Right lobe of liver (tissue), 6 donors: ENCODE measurements at regions not wholly inside any gene's neighbourhood (a gene's known extent, or its start where the extent isn't known, plus 50 kb on each side); places are given as distances from the start of the nearest gene placed in this dataset.

Experiments
- ATAC-seq, 4 donors: fragments of 200-7000 bp; cut with Tn5 transposase; one replicate each; pipeline ENCODE4 v1.9.1; 2020; ENCODE audit warnings: mild to moderate bottlenecking in 4 of 4, moderate library complexity in 4 of 4
- DNase-seq, 3 donors: peaks; one replicate each; pipeline ENCODE4 v3.0.0-alpha.2; 2020
- H3K27ac ChIP-seq, 3 donors: fragments of 200-600 bp; one replicate each; pipeline ENCODE4 v1.8.0; 2022
- H3K27me3 ChIP-seq, 2 donors: fragments of 200-600 bp; one replicate each; pipeline ENCODE4 v1.8.0; 2022
- H3K36me3 ChIP-seq, 4 donors: fragments of 200-600 bp; sonication (generic) in 1 of 4; one replicate each; pipeline versions ENCODE4 v1.5.1 to v1.8.0; 2017 to 2022; ENCODE audit warnings: control low read depth in 1 of 4
- H3K4me1 ChIP-seq, 4 donors: fragments of 200-600 bp; sonication (generic) in 1 of 4; one replicate each; pipeline versions ENCODE4 v1.5.1 to v1.8.0; 2017 to 2022; ENCODE audit warnings: control low read depth in 1 of 4
- H3K4me3 ChIP-seq, 3 donors: fragments of 200-600 bp; one replicate each; pipeline ENCODE4 v1.8.0; 2022
- H3K9me3 ChIP-seq, 4 donors: fragments of 200-600 bp; sonication (generic) in 1 of 4; one replicate each; pipeline versions ENCODE4 v1.5.1 to v1.8.0; 2017 to 2022; ENCODE audit warnings: control low read depth in 1 of 4
- POLR2A ChIP-seq: fragments of 450-650 bp; IDR thresholded peaks from one replicate; pipeline ENCODE4 v1.6.1; 2017; ENCODE audit warnings: antibody characterized with exemption, mild to moderate bottlenecking
- WGBS: methylation state at CpG from one replicate; pipeline ENCODE4 v1.1.6; 2018; ENCODE audit warnings: low coverage, low lambda C conversion rate; ENCODE audit not compliant: insufficient coverage; ENCODE audit errors: missing lambda C conversion rate; 5-methylcytosine and 5-hydroxymethylcytosine counted together
- intact Hi-C, 2 donors: fragments of 100-400 bp; cut with DNase I; formaldehyde crosslinking; loops; one replicate each; pipeline versions ENCODE4 v1.11.2 to v1.14.1; 2022
- TF ChIP-seq, protein P1 (sequence below), 4 donors: fragments of 200-600 bp in 3 of 4; fragments of 450-650 bp in 1 of 4; IDR thresholded peaks; one replicate each; pipeline versions ENCODE4 v1.5.1 to v1.8.0; 2016 to 2022; ENCODE audit warnings: antibody characterized with exemption in 4 of 4, mild to moderate bottlenecking in 2 of 4
- donor health status: DM: no; HTN: yes; CAD: no.
- donor health status: DM: no; HTN: no; CAD: no.
- donor health status: DM: no; HTN: no; CAD: no.
- donor health status: DM: no; HTN: yes; CAD: no.
- donor health status: DM: no; HTN: yes; CAD: no.

DNA sequence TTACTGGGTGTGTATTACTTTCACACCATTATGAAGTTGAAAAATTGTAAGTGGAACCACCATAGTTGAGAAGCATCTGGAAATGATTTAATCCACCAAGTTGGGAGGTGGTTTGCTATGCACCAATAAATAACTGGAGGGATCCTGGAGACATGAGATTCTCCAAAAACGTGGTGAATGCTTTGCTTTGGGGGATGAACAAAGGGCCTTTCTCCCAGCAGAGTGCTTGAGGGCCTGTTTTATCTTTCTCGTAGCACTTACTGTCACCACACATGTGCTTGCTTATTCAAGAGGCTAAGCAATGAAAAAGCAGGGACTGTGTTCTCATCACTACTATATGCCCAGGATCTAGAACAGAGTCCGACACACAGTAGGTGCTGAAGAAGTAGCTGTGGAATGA is 371.1 kb downstream of the DHX35 start:
- Histone ChIP-seq H3K4me3 (no peak overlapping the region), H3K27me3 (no peaks in the 10 kb centered on the region), H3K36me3 (no peaks in the 10 kb centered on the region), H3K9me3 (no peaks in the 10 kb centered on the region), H3K4me1 (no peaks in the 10 kb centered on the region), H3K27ac (no peak overlapping the region)
- DNase-seq, result no peak
- intact Hi-C loops, result no loop called here
- TF ChIP-seq, protein P1, sequence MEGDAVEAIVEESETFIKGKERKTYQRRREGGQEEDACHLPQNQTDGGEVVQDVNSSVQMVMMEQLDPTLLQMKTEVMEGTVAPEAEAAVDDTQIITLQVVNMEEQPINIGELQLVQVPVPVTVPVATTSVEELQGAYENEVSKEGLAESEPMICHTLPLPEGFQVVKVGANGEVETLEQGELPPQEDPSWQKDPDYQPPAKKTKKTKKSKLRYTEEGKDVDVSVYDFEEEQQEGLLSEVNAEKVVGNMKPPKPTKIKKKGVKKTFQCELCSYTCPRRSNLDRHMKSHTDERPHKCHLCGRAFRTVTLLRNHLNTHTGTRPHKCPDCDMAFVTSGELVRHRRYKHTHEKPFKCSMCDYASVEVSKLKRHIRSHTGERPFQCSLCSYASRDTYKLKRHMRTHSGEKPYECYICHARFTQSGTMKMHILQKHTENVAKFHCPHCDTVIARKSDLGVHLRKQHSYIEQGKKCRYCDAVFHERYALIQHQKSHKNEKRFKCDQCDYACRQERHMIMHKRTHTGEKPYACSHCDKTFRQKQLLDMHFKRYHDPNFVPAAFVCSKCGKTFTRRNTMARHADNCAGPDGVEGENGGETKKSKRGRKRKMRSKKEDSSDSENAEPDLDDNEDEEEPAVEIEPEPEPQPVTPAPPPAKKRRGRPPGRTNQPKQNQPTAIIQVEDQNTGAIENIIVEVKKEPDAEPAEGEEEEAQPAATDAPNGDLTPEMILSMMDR (IDR thresholded peaks at IDR 0.05), result no peak
- TF ChIP-seq POLR2A, result no peak
- ATAC-seq, result no peak
- 47% methylated on average over 3 of the region's 3 CpGs for whole genome bisulfite sequencing

DNA sequence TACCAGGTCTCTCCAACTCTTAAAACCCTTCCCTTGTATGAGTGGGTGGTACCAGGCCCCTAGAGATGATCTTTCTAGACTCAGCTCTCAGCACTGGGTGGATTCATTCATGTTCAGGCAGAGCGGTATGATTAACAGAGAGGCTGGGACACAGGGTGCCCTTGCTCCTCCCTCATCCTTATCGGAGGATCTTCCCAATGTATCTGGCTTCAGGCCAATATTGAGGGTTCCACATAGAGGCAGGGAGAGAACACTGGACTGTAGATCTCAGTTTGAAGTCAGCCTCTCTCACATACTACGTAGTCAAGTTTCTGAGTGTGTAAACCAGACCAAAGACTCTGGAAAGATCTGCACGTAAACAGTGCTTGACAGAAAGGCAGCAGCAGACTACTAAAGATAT is 366.2 kb downstream of the DHX35 start:
- H3K9me3 ChIP-seq, result no peaks in the 10 kb centered on the region
- no peak overlapping the region for H3K4me3 ChIP-seq
- WGBS, result 70% methylated on average over 4 of the region's 4 CpGs
- DNase-seq, result no peak
- intact Hi-C loops, result no loop called here
- ATAC-seq, result no peak
- no peaks in the 10 kb centered on the region for H3K36me3 ChIP-seq
- H3K27ac ChIP-seq, result no peak overlapping the region
- no peaks in the 10 kb centered on the region for H3K4me1 ChIP-seq
- TF ChIP-seq, protein P1 (IDR thresholded peaks at IDR 0.05), result no peak
- H3K27me3 ChIP-seq, result no peaks in the 10 kb centered on the region

DNA sequence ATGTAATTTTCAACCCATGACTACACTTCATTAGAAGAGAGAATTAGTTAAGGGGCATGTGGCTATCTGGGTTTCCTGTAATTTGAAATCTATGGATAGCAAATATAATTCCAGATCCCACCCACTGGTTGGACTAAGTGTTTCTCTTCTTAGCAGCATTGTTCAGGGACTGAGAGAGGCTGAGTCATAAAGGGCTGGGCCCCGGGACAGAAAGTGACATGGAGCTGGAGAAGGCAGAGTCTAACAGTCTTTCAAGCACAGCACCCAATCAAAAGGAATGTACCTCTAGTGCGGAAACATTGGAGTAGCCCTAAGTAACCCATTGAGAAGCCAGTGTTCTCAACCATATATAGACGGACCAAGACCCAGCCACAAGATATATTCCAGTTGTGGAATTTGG is 363.9 kb downstream of the DHX35 start:
- no peak for DNase-seq
- TF ChIP-seq POLR2A, result no peak
- TF ChIP-seq, protein P1 (IDR thresholded peaks at IDR 0.05), result no peak
- H3K27me3 ChIP-seq, result no peaks in the 10 kb centered on the region
- H3K27ac ChIP-seq, result no peak overlapping the region
- intact Hi-C loops, result no loop called here
- ATAC-seq, result no peak
- no peaks in the 10 kb centered on the region for H3K4me1 ChIP-seq
- H3K9me3 ChIP-seq, result no peaks in the 10 kb centered on the region
- H3K4me3 ChIP-seq, result no peak overlapping the region
- no peaks in the 10 kb centered on the region for H3K36me3 ChIP-seq
- WGBS, result 54% methylated on average over 2 of the region's 3 CpGs

DNA sequence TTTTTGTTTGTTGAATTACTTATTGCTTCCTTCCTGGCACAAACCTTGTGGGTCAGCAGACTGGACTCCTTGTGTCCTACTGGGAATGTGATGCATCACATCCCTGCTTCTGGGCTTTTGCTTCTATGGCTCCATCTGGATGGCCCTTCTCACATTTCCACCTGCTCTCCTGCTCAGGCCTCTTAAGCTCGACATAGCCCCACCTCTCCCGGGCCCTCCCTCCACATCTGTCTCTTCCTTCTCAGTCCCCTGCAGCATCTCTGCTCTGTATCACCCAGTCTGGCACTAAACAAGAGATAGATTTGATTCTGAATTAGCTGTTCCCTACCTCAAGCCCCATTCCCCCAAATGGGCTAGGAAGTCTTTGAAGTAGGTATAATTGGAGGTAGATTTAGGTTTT is 356.8 kb downstream of the DHX35 start:
- Histone ChIP-seq H3K36me3 (no peaks in the 10 kb centered on the region), H3K27ac (no peak overlapping the region), H3K4me3 (no peak overlapping the region), H3K9me3 (no peaks in the 10 kb centered on the region), H3K27me3 (no peaks in the 10 kb centered on the region), H3K4me1 (peaks cover 0 to 7% (median 0%) of the 10 kb centered on the region in 4 donors)
- ATAC-seq (no peak), DNase-seq (no peak)
- WGBS, result 23% methylated on average over 2 of the region's 2 CpGs
- intact Hi-C loops, result no loop called here
- no peak for TF ChIP-seq POLR2A

DNA sequence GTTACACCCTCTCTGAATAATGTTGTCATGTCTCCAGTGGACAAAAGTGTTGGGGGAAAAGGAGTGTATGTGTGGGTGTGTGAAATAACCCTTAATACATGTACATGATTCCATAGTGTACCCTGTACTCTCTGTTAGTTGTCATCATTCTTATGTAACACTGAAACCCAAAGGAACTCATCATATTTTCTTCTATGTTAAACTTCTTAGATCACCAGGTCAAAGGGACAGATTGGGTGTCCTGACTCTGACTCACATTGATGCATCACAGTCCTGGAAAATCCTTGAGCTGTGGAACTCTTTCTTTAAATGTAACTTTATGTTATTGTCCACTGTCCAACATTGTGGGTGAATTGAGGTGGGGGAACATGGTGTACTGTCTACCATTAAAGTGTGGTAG is 350.5 kb downstream of the DHX35 start:
- peaks cover 0 to 3% (median 0%) of the 10 kb centered on the region in 4 donors for H3K9me3 ChIP-seq
- no peak overlapping the region for H3K4me3 ChIP-seq
- H3K36me3 ChIP-seq, result no peaks in the 10 kb centered on the region
- peaks cover 0 to 7% (median 0%) of the 10 kb centered on the region in 4 donors for H3K4me1 ChIP-seq
- H3K27ac ChIP-seq, result no peak overlapping the region
- H3K27me3 ChIP-seq, result no peaks in the 10 kb centered on the region
- TF ChIP-seq POLR2A, result no peak
- TF ChIP-seq, protein P1 (IDR thresholded peaks at IDR 0.05), result no peak
- intact Hi-C loops, result no loop called here
- ATAC-seq, result no peak
- no peak for DNase-seq
